GM21447 (cell line): ENCODE measurements at regions not wholly inside any gene's neighbourhood (a gene's known extent, or its start where the extent isn't known, plus 50 kb on each side); places are given as distances from the start of the nearest gene placed in this dataset.
"Not testable (repeated sequence)": the region's sequence is repeated elsewhere in the genome, so short reads cannot be mapped to it uniquely, and the experiment has no call there.

Source experiments
- ATAC-seq: cut with Tn5 transposase; IDR thresholded peaks from one replicate; pipeline ENCODE4 v1.9.1; 2021; ENCODE audit not compliant: unreplicated experiment

GRCh38 chr10:11403646-11404045, 207.8 kb downstream of the USP6NL start:
- not testable (repeated sequence) for ATAC-seq

DNA sequence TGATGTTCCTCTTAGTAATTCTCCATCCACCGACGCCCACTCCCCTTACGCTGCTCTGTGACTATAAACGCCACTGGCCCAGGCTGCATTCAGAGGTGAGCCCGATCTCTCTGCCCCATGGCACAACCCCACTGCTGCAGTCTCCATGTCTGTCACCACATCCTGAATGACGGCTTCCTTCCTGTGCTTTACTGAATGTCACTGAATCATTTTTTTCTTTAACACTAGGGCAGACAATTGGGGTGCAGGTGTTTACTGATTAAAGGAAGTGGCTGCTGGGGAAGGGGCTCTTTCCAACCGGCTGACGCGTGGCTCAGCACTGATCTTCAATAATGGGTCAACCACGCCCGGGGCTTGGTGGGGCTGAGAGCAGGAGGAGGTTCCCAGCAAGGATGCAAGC, 208.3 kb downstream of the USP6NL start:
- peak; percentile 87 for ATAC-seq

GRCh38 chr10:11402392-11402791, 209.1 kb downstream of the USP6NL start:
- ATAC-seq = no peak

GRCh38 chr10:11401264-11402235, 209.9 kb downstream of the USP6NL start:
- no peak for ATAC-seq

DNA sequence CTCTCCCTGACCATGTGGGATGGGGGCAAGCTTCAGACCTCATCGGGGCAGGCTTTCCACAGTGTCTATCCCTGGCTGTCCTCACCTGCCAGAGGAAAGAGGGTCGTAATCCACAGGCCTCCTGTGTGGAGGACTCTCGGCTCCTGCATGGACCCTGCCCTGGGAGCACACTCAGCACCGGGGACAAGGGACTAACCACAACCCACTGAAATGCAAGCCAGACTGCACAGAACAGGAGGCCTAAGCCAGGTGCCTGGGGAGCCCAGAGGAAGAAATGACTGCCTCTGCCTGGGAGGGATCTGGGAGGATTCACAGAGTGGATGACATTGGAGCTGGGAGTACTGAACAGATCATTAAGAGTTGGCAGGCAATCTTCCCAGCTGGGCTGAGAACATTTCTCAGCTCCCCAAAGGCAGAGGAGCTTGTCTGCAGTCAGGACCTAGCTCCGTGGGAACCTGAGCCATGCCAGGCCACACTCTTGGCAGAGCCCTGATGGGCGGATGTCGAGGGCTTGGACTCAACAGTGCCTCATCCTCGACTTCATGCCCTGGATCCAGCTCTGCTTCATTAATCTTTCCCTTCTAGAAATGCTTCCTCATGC, 213.4 kb downstream of the USP6NL start:
- ATAC-seq = no peak

DNA sequence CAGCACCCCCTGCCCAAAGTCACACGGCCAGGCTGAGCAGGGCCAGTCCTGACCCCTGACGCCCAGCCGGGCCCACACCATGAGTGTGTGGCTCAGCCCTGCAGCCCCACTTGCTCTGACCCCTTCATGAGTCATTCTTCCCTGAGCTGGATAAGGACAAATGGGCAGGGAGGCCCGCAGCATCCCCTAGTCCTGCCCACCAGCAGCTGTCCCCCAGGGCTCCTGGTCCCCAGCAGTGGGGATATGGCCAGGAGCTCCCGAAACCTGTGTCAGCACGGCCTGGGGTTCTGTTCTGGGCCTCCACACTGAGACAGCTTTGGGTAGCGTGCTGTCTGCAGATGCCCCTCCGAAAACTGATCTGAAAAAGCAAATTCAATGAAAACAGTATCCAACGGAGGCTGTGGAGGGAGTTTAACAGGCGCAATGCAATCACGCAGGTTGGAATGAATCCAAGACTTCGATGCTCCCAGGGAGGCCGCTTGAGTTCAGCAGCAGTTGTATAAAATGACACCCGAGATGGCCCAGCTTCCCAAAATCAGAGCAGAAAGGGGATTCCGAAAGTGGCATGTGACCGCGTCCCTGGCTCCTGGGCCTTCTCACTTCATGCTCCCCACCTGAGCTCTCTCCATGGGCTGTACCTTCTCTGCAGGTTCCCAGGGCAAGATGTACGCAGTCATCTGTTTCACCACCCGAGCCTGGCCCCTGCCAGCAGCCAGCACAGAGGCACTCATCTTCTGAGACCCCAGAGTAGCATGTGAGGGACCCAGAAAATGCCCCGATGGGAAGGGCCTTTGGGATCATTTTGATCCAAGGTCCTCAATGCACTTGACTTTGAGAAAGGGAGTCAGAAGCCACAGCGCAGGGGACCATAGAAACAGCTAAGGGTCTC, 214.1 kb downstream of the USP6NL start:
- ATAC-seq = no peak

- no peak for ATAC-seq
Measured at GRCh38 chr10:11396311-11396955, 215.0 kb downstream of the USP6NL start.

DNA sequence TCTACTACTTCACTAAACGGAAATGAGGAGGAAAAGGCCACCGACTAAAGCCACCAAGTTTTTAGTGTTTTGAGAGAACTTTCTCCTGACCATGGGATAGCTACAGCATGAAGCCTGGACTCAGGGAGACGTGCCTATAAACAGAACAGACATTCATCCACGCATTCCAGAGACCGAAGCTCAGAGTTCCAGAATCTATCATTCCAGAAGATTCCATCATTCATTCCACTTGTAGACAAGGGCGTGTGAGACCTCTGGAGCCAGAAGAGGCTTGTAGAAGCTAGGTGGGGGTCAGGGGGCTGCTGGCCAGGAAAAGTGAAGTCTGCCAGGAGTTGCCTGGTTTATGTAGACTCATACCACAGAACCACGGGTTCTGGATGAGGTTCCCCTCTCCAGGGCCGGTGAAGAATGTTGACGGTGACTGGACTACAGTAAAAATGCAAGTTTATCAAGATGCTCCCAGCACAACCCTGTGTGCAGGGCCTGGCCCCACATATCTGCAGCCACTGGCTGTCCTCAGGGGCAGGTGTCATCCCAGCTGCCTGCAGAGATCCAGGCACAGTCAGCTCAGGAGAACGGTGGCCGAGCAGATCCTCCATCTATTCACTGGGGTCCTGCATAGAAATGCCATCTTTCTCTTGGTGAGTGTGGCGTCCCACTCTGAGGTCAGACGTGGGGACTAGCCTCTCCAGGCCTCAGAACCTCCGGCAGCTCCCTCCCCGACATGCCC, 215.7 kb downstream of the USP6NL start:
- no peak for ATAC-seq

DNA sequence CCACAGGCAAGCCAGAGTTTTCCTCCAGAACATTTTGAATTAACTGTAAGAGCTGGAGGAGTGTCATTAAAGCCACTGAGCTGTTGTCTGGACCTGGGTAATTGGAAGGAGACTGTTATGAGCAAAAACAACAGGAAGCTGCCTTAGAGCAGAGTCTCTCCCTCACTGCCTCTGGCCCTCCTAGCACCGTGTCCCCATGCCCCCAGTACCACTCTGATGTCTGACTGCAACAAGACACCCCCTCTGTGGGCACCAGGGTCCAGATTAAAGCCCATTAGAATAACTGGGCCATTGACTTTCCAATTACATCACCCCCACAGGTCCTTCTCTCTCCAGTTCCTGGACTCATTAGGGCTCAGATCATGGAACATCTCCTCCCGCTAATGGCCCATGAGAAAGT, 216.3 kb downstream of the USP6NL start:
- no peak for ATAC-seq

DNA sequence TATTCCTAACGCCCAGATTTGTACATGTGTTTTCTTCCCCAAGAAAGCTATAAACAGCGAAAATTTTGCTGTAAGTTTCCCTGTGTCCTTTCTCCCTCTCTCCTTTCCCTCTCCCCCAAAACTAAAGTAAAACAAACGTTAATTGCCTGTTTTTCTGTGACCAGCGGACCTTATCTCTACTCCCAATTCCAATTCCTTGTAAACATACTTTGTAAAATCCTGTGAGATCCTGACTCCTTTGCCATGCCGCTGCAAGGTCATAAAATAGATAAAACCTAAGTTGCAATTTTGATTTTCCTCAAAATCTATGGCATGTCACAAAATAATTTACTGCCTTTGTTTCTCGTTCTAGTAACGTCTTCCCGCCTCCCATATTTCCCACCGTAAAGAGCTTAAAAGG, 217.6 kb downstream of the USP6NL start:
- no peak for ATAC-seq

DNA sequence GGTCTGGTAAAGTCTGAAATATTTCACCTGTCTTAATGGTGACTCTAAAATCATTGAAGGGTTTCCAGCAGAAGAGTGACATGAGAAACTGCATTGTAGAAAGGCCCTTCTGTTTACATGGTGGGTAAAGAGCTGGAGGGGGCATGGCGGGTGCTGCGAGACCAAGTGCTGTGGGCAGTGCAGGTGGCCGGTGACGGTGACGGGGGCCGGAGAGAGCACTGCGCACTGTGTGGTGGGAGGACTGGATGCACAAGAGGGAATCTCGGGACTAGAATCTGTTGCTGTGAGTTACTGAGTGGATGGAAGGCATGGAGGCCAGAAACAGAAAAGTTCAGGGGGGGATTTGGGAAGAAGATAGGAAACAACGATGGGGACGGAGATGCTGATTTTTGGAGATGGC, 218.7 kb downstream of the USP6NL start:
- ATAC-seq = no peak

DNA sequence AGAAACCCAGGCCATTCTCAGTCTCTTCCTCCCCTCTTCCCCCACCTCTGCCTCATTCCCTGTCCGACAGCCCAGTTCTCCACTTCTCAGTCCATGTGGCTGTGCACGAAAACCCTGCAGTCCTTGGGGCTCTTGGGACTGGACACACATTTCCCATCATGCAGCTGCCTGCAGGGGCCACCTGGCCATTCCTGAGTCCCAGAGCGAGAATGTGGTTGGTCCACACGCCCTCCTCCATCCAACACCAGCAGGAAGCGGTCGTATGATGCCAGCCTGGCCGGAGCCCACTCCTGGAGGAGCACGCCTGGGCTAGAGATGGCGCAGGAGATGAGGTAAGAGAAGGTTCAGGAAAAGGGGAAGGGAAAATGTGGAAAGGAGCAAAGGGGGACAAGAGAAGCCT, 222.5 kb downstream of the USP6NL start:
- no peak for ATAC-seq

DNA sequence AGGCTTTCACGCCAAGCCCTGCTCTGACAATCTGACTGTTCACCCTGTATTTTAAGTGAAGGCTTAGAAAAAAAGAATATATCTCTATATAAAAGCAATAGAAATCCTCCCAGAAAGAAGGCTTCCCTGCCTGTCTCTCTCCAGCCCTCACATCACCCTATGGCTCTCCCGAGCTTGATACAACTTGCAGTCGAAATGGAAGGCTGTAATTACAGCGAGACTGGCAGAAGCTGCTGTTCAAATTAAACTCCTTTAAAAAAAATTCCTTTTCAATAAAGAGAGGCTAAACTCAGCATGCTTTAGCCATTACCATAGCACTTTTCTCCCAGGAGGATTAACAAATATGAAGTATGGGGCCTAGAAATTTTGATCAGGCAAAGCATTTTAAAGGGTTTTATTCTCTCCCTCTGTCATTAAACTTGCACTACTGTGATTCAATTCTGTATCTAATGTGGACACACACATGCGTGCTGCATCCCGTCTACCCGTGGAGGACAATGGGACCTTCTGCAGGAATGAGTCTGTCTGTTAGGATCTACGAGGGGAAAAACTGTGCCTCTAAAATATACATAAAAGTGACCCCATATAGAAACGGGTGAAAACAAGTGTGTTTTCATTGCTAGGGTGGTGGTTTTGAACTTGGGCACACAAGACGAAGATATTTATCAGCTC, 223.8 kb downstream of the USP6NL start:
- no peak for ATAC-seq

GRCh38 chr10:11387044-11387443, 224.4 kb downstream of the USP6NL start:
- no peak for ATAC-seq
